ENCODE measurements at regions not wholly inside any gene's neighbourhood (a gene's known extent, or its start where the extent isn't known, plus 50 kb on each side); places are given as distances from the start of the nearest gene placed in this dataset.

- H3K36me3 ChIP-seq (ENCODE audit: control insufficient read depth in 4 of 4, insufficient read depth in 3 of 4, low read depth in 1 of 4, low read length in 3 of 4) = no peaks in the 10 kb centered on the region
- H3K9ac ChIP-seq (ENCODE audit: low read depth in 1 of 2, low read length in 2 of 2) = no peak overlapping the region
- TF ChIP-seq EGR1 (IDR thresholded peaks at IDR 0.05; ENCODE audit: low read depth in 2 of 2) = no peak
- peak; percentile 58 to 68 for TF ChIP-seq RAD21 (IDR thresholded peaks at IDR 0.05)
- no peak for TF ChIP-seq MAX (IDR thresholded peaks at IDR 0.05)
- peak; percentile 20 for TF ChIP-seq CTCF (IDR thresholded peaks at IDR 0.05; ENCODE audit: low read depth, low read length, missing input control)
- DNase-seq (ENCODE audit: low spot score) = no peak
- no peaks in the 10 kb centered on the region for H3K9me3 ChIP-seq (ENCODE audit: control insufficient read depth in 4 of 4, low read length in 3 of 4)
- 35% methylated on average over 5 of the region's 5 CpGs for WGBS
- no peak overlapping the region for H3K27ac ChIP-seq (ENCODE audit: low read depth in 1 of 2, low read length in 2 of 2)
- H3K27me3 ChIP-seq (ENCODE audit: control insufficient read depth in 4 of 4, insufficient read depth in 4 of 4, low read length in 3 of 4) = no peaks in the 10 kb centered on the region
- no peaks in the 10 kb centered on the region for H3K4me1 ChIP-seq (ENCODE audit: control insufficient read depth in 4 of 4, insufficient read depth in 4 of 4, low read length in 3 of 4)
- no peak overlapping the region for H3K4me3 ChIP-seq (ENCODE audit: low read depth in 1 of 3, low read length in 3 of 3)
These were observed 75.8 kb upstream of the SLC1A4 start for GRCh38 chr2:64913357-64913869.

- no peaks in the 10 kb centered on the region for H3K4me1 ChIP-seq (ENCODE audit: control insufficient read depth in 4 of 4, insufficient read depth in 4 of 4, low read length in 3 of 4)
- no peaks in the 10 kb centered on the region for H3K36me3 ChIP-seq (ENCODE audit: control insufficient read depth in 4 of 4, insufficient read depth in 3 of 4, low read depth in 1 of 4, low read length in 3 of 4)
- no peak for DNase-seq (ENCODE audit: low spot score)
- no peak overlapping the region for H3K4me3 ChIP-seq (ENCODE audit: low read depth in 1 of 3, low read length in 3 of 3)
- no peak overlapping the region for H3K27ac ChIP-seq (ENCODE audit: low read depth in 1 of 2, low read length in 2 of 2)
- H3K27me3 ChIP-seq (ENCODE audit: control insufficient read depth in 4 of 4, insufficient read depth in 4 of 4, low read length in 3 of 4) = no peaks in the 10 kb centered on the region
- TF ChIP-seq MAX (IDR thresholded peaks at IDR 0.05) (no peak), RAD21 (IDR thresholded peaks at IDR 0.05) (no peak), JUND (IDR thresholded peaks at IDR 0.05) (no peak), HNF4G (IDR thresholded peaks at IDR 0.05) (no peak), RXRA (IDR thresholded peaks at IDR 0.05) (no peak), EGR1 (IDR thresholded peaks at IDR 0.05; ENCODE audit: low read depth in 2 of 2) (no peak), GABPA (IDR thresholded peaks at IDR 0.05 in 1 of 2, conservative IDR thresholded peaks at IDR 0.05 in 1 of 2) (no peak), HNF4A (conservative IDR thresholded peaks at IDR 0.05) (no peak), CTCF (IDR thresholded peaks at IDR 0.05; ENCODE audit: low read depth, low read length, missing input control) (no peak)
- H3K9me3 ChIP-seq (ENCODE audit: control insufficient read depth in 4 of 4, low read length in 3 of 4) = no peaks in the 10 kb centered on the region
- WGBS = 89% methylated on average over 9 of the region's 9 CpGs
- H3K9ac ChIP-seq (ENCODE audit: low read depth in 1 of 2, low read length in 2 of 2) = no peak overlapping the region
These were observed 75.0 kb upstream of the SLC1A4 start for GRCh38 chr2:64914247-64914646.

- H3K4me1 ChIP-seq (ENCODE audit: control insufficient read depth in 4 of 4, insufficient read depth in 4 of 4, low read length in 3 of 4) = no peaks in the 10 kb centered on the region
- no peak overlapping the region for H3K27ac ChIP-seq (ENCODE audit: low read depth in 1 of 2, low read length in 2 of 2)
- H3K9me3 ChIP-seq (ENCODE audit: control insufficient read depth in 4 of 4, low read length in 3 of 4) = no peaks in the 10 kb centered on the region
- H3K27me3 ChIP-seq (ENCODE audit: control insufficient read depth in 4 of 4, insufficient read depth in 4 of 4, low read length in 3 of 4) = no peaks in the 10 kb centered on the region
- DNase-seq (ENCODE audit: low spot score) = no peak
- no peak overlapping the region for H3K9ac ChIP-seq (ENCODE audit: low read depth in 1 of 2, low read length in 2 of 2)
- no peak overlapping the region for H3K4me3 ChIP-seq (ENCODE audit: low read depth in 1 of 3, low read length in 3 of 3)
- 77% methylated on average over 7 of the region's 7 CpGs for WGBS
- no peaks in the 10 kb centered on the region for H3K36me3 ChIP-seq (ENCODE audit: control insufficient read depth in 4 of 4, insufficient read depth in 3 of 4, low read depth in 1 of 4, low read length in 3 of 4)
- TF ChIP-seq JUND (IDR thresholded peaks at IDR 0.05) = no peak
- no peak for TF ChIP-seq RAD21 (IDR thresholded peaks at IDR 0.05)
- TF ChIP-seq EGR1 (IDR thresholded peaks at IDR 0.05; ENCODE audit: low read depth in 2 of 2) = no peak
- no peak for TF ChIP-seq TAF1 (conservative IDR thresholded peaks at IDR 0.05)
- no peak for TF ChIP-seq SP1 (IDR thresholded peaks at IDR 0.05)
- no peak for TF ChIP-seq ZBTB33 (IDR thresholded peaks at IDR 0.05)
- no peak for TF ChIP-seq RXRA (IDR thresholded peaks at IDR 0.05)
- TF ChIP-seq FOXA1 (IDR thresholded peaks at IDR 0.05) = no peak
- no peak for TF ChIP-seq MAX (IDR thresholded peaks at IDR 0.05)
These were observed 74.3 kb upstream of the SLC1A4 start for GRCh38 chr2:64914735-64915509.

All from liver (tissue), 8 donors.